Putamen (tissue), 1 donor: ENCODE measurements at regions not wholly inside any gene's neighbourhood (a gene's known extent, or its start where the extent isn't known, plus 50 kb on each side); places are given as distances from the start of the nearest gene placed in this dataset.
"Not testable (repeated sequence)": the region's sequence is repeated elsewhere in the genome, so short reads cannot be mapped to it uniquely, and the experiment has no call there.

ENCODE experiments used
- DNase-seq: peaks from one replicate; pipeline ENCODE4 v3.0.0-alpha.2; 2016; ENCODE audit warnings: low spot score

GRCh38 chrX:71822314-71822713 is 59.2 kb downstream of the CXorf49B start:
- not testable (repeated sequence) for DNase-seq

GRCh38 chrX:71823391-71824057 is 60.4 kb downstream of the CXorf49B start:
- DNase-seq: no peak

GRCh38 chrX:71828086-71828485 is 64.9 kb downstream of the CXorf49B start:
- no peak for DNase-seq

- not testable (repeated sequence) for DNase-seq
Observed at GRCh38 chrX:71838092-71838491, 72.6 kb upstream of the NHSL2 start.

GRCh38 chrX:71846429-71846828 is 64.2 kb upstream of the NHSL2 start:
- no peak for DNase-seq

GRCh38 chrX:71852182-71852581 is 58.5 kb upstream of the NHSL2 start:
- no peak for DNase-seq

GRCh38 chrX:71859637-71860036 is 51.0 kb upstream of the NHSL2 start:
- DNase-seq: peak; percentile 15
